Astrocyte (in vitro differentiated cells and primary cell): ENCODE measurements at regions not wholly inside any gene's neighbourhood (a gene's known extent, or its start where the extent isn't known, plus 50 kb on each side); places are given as distances from the start of the nearest gene placed in this dataset.
"Not testable (repeated sequence)": the region's sequence is repeated elsewhere in the genome, so short reads cannot be mapped to it uniquely, and the experiment has no call there.

Experiments
- DNase-seq: peaks from one replicate; pipeline ENCODE4 v3.0.0-alpha.2; 2010; ENCODE audit warnings: low read depth
- FAIRE-seq: peaks from 2 replicates; lab custom pipeline; 2011; peaks lifted over from hg19 to GRCh38; lab: Jason Lieb, UNC
- H2AFZ ChIP-seq: 2 replicates; pipeline ENCODE4 v1.6.0; 2012; ENCODE audit warnings: low read depth, low read length, inconsistent platforms
- H3K27ac ChIP-seq: 2 replicates; pipeline ENCODE4 v1.5.1; 2011; ENCODE audit warnings: low read depth, low read length, inconsistent platforms
- H3K27me3 ChIP-seq: 2 replicates; pipeline ENCODE4 v1.6.0; 2011; ENCODE audit warnings: low read length, inconsistent platforms; ENCODE audit not compliant: insufficient read depth
- H3K36me3 ChIP-seq: 2 replicates; pipeline ENCODE4 v1.5.1; 2011; ENCODE audit warnings: low read length, inconsistent platforms; ENCODE audit not compliant: insufficient read depth
- H3K4me1 ChIP-seq: 2 replicates; pipeline ENCODE4 v1.5.1; 2011; ENCODE audit warnings: low read length, inconsistent platforms; ENCODE audit not compliant: insufficient read depth
- H3K4me2 ChIP-seq: 2 replicates; pipeline ENCODE4 v1.6.0; 2012; ENCODE audit warnings: low read length, inconsistent platforms
- H3K4me3 ChIP-seq: 2 replicates; pipeline ENCODE4 v1.5.1; 2011; ENCODE audit warnings: low read depth, mild to moderate bottlenecking, low read length, inconsistent platforms; ENCODE audit not compliant: insufficient read depth
- H3K79me2 ChIP-seq: 2 replicates; pipeline ENCODE4 v1.6.0; 2012; ENCODE audit warnings: mild to moderate bottlenecking, low read length, inconsistent platforms; ENCODE audit not compliant: insufficient read depth
- H3K9ac ChIP-seq: 2 replicates; pipeline ENCODE4 v1.6.0; 2012; ENCODE audit warnings: mild to moderate bottlenecking, low read length, inconsistent platforms
- H3K9me3 ChIP-seq: 2 replicates; pipeline ENCODE4 v1.5.1; 2012; ENCODE audit warnings: low read depth, mild to moderate bottlenecking, low read length, inconsistent platforms; ENCODE audit not compliant: insufficient read depth
- H4K20me1 ChIP-seq: 2 replicates; pipeline ENCODE4 v1.6.0; 2012; ENCODE audit warnings: low read length, inconsistent platforms; ENCODE audit not compliant: insufficient read depth
- H3K27ac Mint-ChIP-seq: one replicate; pipeline ENCODE4 v1.8.0; 2021; ENCODE audit warnings: mild to moderate bottlenecking, mixed read lengths; ENCODE audit not compliant: unreplicated experiment
- H3K27me3 Mint-ChIP-seq: one replicate; pipeline ENCODE4 v1.8.0; 2021; ENCODE audit warnings: low read depth, mixed read lengths; ENCODE audit not compliant: unreplicated experiment
- H3K36me3 Mint-ChIP-seq: one replicate; pipeline ENCODE4 v1.8.0; 2021; ENCODE audit warnings: low read depth, mixed read lengths; ENCODE audit not compliant: unreplicated experiment
- H3K4me1 Mint-ChIP-seq: one replicate; pipeline ENCODE4 v1.8.0; 2021; ENCODE audit warnings: low read depth, mixed read lengths; ENCODE audit not compliant: unreplicated experiment
- H3K4me3 Mint-ChIP-seq: one replicate; pipeline ENCODE4 v1.8.0; 2021; ENCODE audit warnings: mild to moderate bottlenecking, moderate library complexity, mixed read lengths; ENCODE audit not compliant: unreplicated experiment
- H3K9me3 Mint-ChIP-seq: one replicate; pipeline ENCODE4 v1.8.0; 2021; ENCODE audit warnings: mild to moderate bottlenecking, mixed read lengths; ENCODE audit not compliant: unreplicated experiment
- CTCF ChIP-seq: IDR thresholded peaks from 2 replicates; pipeline ENCODE4 v1.5.1; 2011; ENCODE audit warnings: low read depth, mild to moderate bottlenecking, inconsistent platforms, low read length, moderate library complexity; ENCODE audit not compliant: insufficient read depth
- EZH2 ChIP-seq: IDR thresholded peaks from 2 replicates; pipeline ENCODE4 v1.6.1; 2012; ENCODE audit warnings: mild to moderate bottlenecking, low read length, inconsistent platforms; ENCODE audit not compliant: insufficient read depth

GRCh38 chr12:68440068-68440581 lies 108.0 kb upstream of the MDM1 start:
- peak overlapping the region; percentile 2 for H3K9ac ChIP-seq
- no peaks in the 10 kb centered on the region for H3K27me3 ChIP-seq
- no peaks in the 10 kb centered on the region for H3K79me2 ChIP-seq
- H3K4me2 ChIP-seq, result peak overlapping the region; percentile 22
- peaks cover 19% of the 10 kb centered on the region for H3K4me1 Mint-ChIP-seq
- peak overlapping the region; percentile 92 for H3K27ac Mint-ChIP-seq
- no peaks in the 10 kb centered on the region for H3K36me3 Mint-ChIP-seq
- no peaks in the 10 kb centered on the region for H3K36me3 ChIP-seq
- peaks cover under 1% of the 10 kb centered on the region for H3K9me3 ChIP-seq
- H3K27ac ChIP-seq, result peak overlapping the region; percentile 38
- no peak for TF ChIP-seq EZH2
- TF ChIP-seq CTCF, result no peak
- H2AFZ ChIP-seq, result peak overlapping the region; percentile 67
- peaks cover 18% of the 10 kb centered on the region for H3K9me3 Mint-ChIP-seq
- no peaks in the 10 kb centered on the region for H3K27me3 Mint-ChIP-seq
- H3K4me1 ChIP-seq, result peaks cover 13% of the 10 kb centered on the region
- H3K4me3 Mint-ChIP-seq, result no peak overlapping the region
- DNase-seq (peak; percentile 68), FAIRE-seq (peak; percentile 56)
- H4K20me1 ChIP-seq, result no peaks in the 10 kb centered on the region
- H3K4me3 ChIP-seq, result no peak overlapping the region

- Histone ChIP-seq H3K4me1 (peaks cover 11% of the 10 kb centered on the region), H3K9me3 (no peaks in the 10 kb centered on the region), H3K79me2 (no peaks in the 10 kb centered on the region), H3K9ac (no peak overlapping the region), H2AFZ (no peak overlapping the region), H3K27ac (no peak overlapping the region), H3K27me3 (no peaks in the 10 kb centered on the region), H4K20me1 (no peaks in the 10 kb centered on the region), H3K4me2 (no peak overlapping the region), H3K4me3 (no peak overlapping the region), H3K36me3 (no peaks in the 10 kb centered on the region)
- Mint-ChIP-seq H3K27me3 (no peaks in the 10 kb centered on the region), H3K4me3 (no peak overlapping the region), H3K9me3 (peaks cover 14% of the 10 kb centered on the region), H3K36me3 (no peaks in the 10 kb centered on the region), H3K27ac (no peak overlapping the region), H3K4me1 (peaks cover 19% of the 10 kb centered on the region)
- TF ChIP-seq EZH2, result no peak
- no peak for TF ChIP-seq CTCF
- no peak for DNase-seq
- no peak for FAIRE-seq
These were observed 109.0 kb upstream of the MDM1 start for GRCh38 chr12:68441167-68441566.

GRCh38 chr12:68442353-68442972 lies 110.3 kb upstream of the MDM1 start:
- H3K4me1 ChIP-seq, H3K9me3 ChIP-seq, FAIRE-seq, H3K4me3 ChIP-seq, H3K36me3 ChIP-seq, H2AFZ ChIP-seq, H3K4me3 Mint-ChIP-seq, H3K4me2 ChIP-seq, H4K20me1 ChIP-seq, H3K79me2 ChIP-seq, H3K27ac Mint-ChIP-seq, H3K36me3 Mint-ChIP-seq, H3K27ac ChIP-seq, H3K9ac ChIP-seq, H3K27me3 ChIP-seq, DNase-seq, H3K27me3 Mint-ChIP-seq: not testable (repeated sequence)
- H3K4me1 Mint-ChIP-seq, result peaks cover 23% of the 10 kb centered on the region
- peaks cover 14% of the 10 kb centered on the region for H3K9me3 Mint-ChIP-seq

- H3K27me3 ChIP-seq, H3K27ac Mint-ChIP-seq, H2AFZ ChIP-seq, H3K36me3 Mint-ChIP-seq, H3K4me2 ChIP-seq, H3K9ac ChIP-seq, DNase-seq, H3K27ac ChIP-seq, H3K4me3 ChIP-seq, H3K9me3 ChIP-seq, H3K4me1 ChIP-seq, H3K79me2 ChIP-seq, H4K20me1 ChIP-seq, FAIRE-seq, H3K27me3 Mint-ChIP-seq, H3K36me3 ChIP-seq, H3K4me3 Mint-ChIP-seq: not testable (repeated sequence)
- Mint-ChIP-seq H3K4me1 (peaks cover 19% of the 10 kb centered on the region), H3K9me3 (peaks cover 14% of the 10 kb centered on the region)
These were observed 111.5 kb upstream of the MDM1 start for GRCh38 chr12:68443695-68444094.
